Endothelial cell of umbilical vein (primary cell): ENCODE measurements at regions not wholly inside any gene's neighbourhood (a gene's known extent, or its start where the extent isn't known, plus 50 kb on each side); places are given as distances from the start of the nearest gene placed in this dataset.

ENCODE experiments used
- CTCF ChIP-seq, 2 donors: IDR thresholded peaks; 1 replicate in 1 of 2; 2 replicates in 1 of 2; pipeline ENCODE4 v1.5.1; 2011; ENCODE audit warnings: low read length in 2 of 2, mild to moderate bottlenecking in 2 of 2, moderate library complexity in 2 of 2, control low read depth in 1 of 2, inconsistent platforms in 1 of 2, low read depth in 1 of 2; ENCODE audit not compliant: insufficient read depth in 1 of 2; ENCODE audit errors: extremely low read depth in 1 of 2
- EZH2 ChIP-seq: IDR thresholded peaks from 2 replicates; pipeline ENCODE4 v1.6.1; 2012; ENCODE audit warnings: borderline replicate concordance, low read depth, mild to moderate bottlenecking, moderate library complexity, low read length, inconsistent platforms; ENCODE audit not compliant: severe bottlenecking
- POLR2A ChIP-seq: IDR thresholded peaks from 2 replicates; pipeline ENCODE4 v1.6.1; 2012; ENCODE audit warnings: low read depth, mild to moderate bottlenecking, control low read depth, low read length
- POLR2AphosphoS5 ChIP-seq: IDR thresholded peaks from 2 replicates; pipeline ENCODE4 v1.6.1; 2012; ENCODE audit warnings: low read depth, mild to moderate bottlenecking, control low read depth, low read length, moderate library complexity; ENCODE audit not compliant: insufficient read depth

- TF ChIP-seq EZH2 (no peak), POLR2A (no peak), CTCF (IDR thresholded peaks at IDR 0.05; ENCODE audit: extremely low read depth in 1 of 2, insufficient read depth in 1 of 2, low read depth in 1 of 2, low read length in 2 of 2) (no peak), POLR2AphosphoS5 (no peak)
These were observed 1520.7 kb upstream of the PCDH7 start for GRCh38 chr4:29199485-29199884.
